CD14-positive monocyte (primary cell): ENCODE measurements at regions not wholly inside any gene's neighbourhood (a gene's known extent, or its start where the extent isn't known, plus 50 kb on each side); places are given as distances from the start of the nearest gene placed in this dataset.

ENCODE experiments used
- DNase-seq, 3 donors: peaks; one replicate each; pipeline ENCODE4 v3.0.0-alpha.2; 2011 to 2022
- H2AFZ ChIP-seq: 2 replicates; pipeline ENCODE4 v1.6.0; 2012; ENCODE audit warnings: mild to moderate bottlenecking, low read depth, low read length, inconsistent platforms; ENCODE audit not compliant: insufficient read depth, poor library complexity, severe bottlenecking
- H3K27ac ChIP-seq, 2 donors: 1 replicate in 1 of 2; 2 replicates in 1 of 2; pipeline ENCODE4 v1.5.1; 2012 to 2013; ENCODE audit warnings: low read length in 2 of 2, control low read depth in 1 of 2, inconsistent platforms in 1 of 2, low read depth in 1 of 2, mild to moderate bottlenecking in 1 of 2
- H3K27me3 ChIP-seq, 2 donors: one replicate each; pipeline versions ENCODE4 v1.6.0 to v1.6.1; 2011 to 2013; ENCODE audit warnings: low read length in 2 of 2; ENCODE audit not compliant: control insufficient read depth in 2 of 2, insufficient read depth in 2 of 2
- H3K36me3 ChIP-seq, 2 donors: replicated peaks in 1 of 2; 1 replicate in 1 of 2; 2 replicates in 1 of 2; pipeline versions ENCODE4 v1.5.1 to v1.6.1; 2012 to 2013; ENCODE audit warnings: low read length in 2 of 2, control low read depth in 1 of 2, inconsistent platforms in 1 of 2, mild to moderate bottlenecking in 1 of 2; ENCODE audit not compliant: insufficient read depth in 2 of 2, control insufficient read depth in 1 of 2
- H3K4me1 ChIP-seq, 2 donors: 1 replicate in 1 of 2; 2 replicates in 1 of 2; pipeline versions ENCODE4 v1.5.1 to v1.6.1; 2012 to 2013; ENCODE audit warnings: low read length in 2 of 2, control low read depth in 1 of 2, inconsistent platforms in 1 of 2, mild to moderate bottlenecking in 1 of 2, moderate library complexity in 1 of 2; ENCODE audit not compliant: insufficient read depth in 2 of 2, control insufficient read depth in 1 of 2
- H3K4me2 ChIP-seq: replicated peaks from 2 replicates; pipeline ENCODE3; 2012; ENCODE audit warnings: low read length, moderate library complexity, mild to moderate bottlenecking; ENCODE audit not compliant: poor library complexity, severe bottlenecking; ENCODE audit errors: extremely low read depth
- H3K4me3 ChIP-seq, 3 experiments: fragments of 200-600 bp in 1 of 3; sonication (generic) in 1 of 3; replicated peaks in 1 of 3; 1 replicate in 2 of 3; 2 replicates in 1 of 3; pipeline ENCODE4 v1.5.1; 2011 to 2013; ENCODE audit warnings: low read length in 3 of 3, mild to moderate bottlenecking in 3 of 3, control low read depth in 2 of 3, low read depth in 2 of 3, inconsistent platforms in 1 of 3, moderate library complexity in 1 of 3
- H3K79me2 ChIP-seq: 2 replicates; pipeline ENCODE4 v1.6.0; 2012; ENCODE audit warnings: mild to moderate bottlenecking, control low read depth, inconsistent platforms, low read length, moderate library complexity; ENCODE audit not compliant: insufficient read depth
- H3K9ac ChIP-seq: 2 replicates; pipeline ENCODE4 v1.6.0; 2017; ENCODE audit warnings: low read length, mild to moderate bottlenecking; ENCODE audit not compliant: insufficient read depth, poor library complexity, severe bottlenecking
- H3K9me3 ChIP-seq, 2 donors: replicated peaks in 1 of 2; 1 replicate in 1 of 2; 2 replicates in 1 of 2; pipeline versions ENCODE4 v1.5.1 to v1.6.1; 2012 to 2013; ENCODE audit warnings: low read length in 2 of 2, control low read depth in 1 of 2; ENCODE audit not compliant: control insufficient read depth in 1 of 2, insufficient read depth in 1 of 2
- H4K20me1 ChIP-seq: 2 replicates; pipeline ENCODE4 v1.6.0; 2012; ENCODE audit warnings: mild to moderate bottlenecking, low read length, control low read depth, moderate library complexity; ENCODE audit not compliant: insufficient read depth
- H3K27ac Mint-ChIP-seq, 7 donors: one replicate each; pipeline ENCODE4 v1.8.0; 2020; ENCODE audit warnings: mild to moderate bottlenecking in 7 of 7, mixed read lengths in 7 of 7, moderate library complexity in 6 of 7, inconsistent platforms in 2 of 7
- H3K27me3 Mint-ChIP-seq, 3 donors: one replicate each; pipeline ENCODE4 v1.8.0; 2021 to 2022; ENCODE audit warnings: low read depth in 3 of 3, mild to moderate bottlenecking in 3 of 3, mixed read lengths in 3 of 3, moderate library complexity in 3 of 3, inconsistent platforms in 1 of 3
- H3K36me3 Mint-ChIP-seq, 2 donors: one replicate each; pipeline ENCODE4 v1.8.0; 2020; ENCODE audit warnings: mixed read lengths in 2 of 2, inconsistent platforms in 1 of 2, mild to moderate bottlenecking in 1 of 2
- H3K4me1 Mint-ChIP-seq: one replicate; pipeline ENCODE4 v1.8.0; 2020; ENCODE audit warnings: mild to moderate bottlenecking, mixed read lengths
- H3K4me3 Mint-ChIP-seq, 2 donors: one replicate each; pipeline ENCODE4 v1.8.0; 2020; ENCODE audit warnings: mild to moderate bottlenecking in 2 of 2, mixed read lengths in 2 of 2, moderate library complexity in 1 of 2
- H3K9me3 Mint-ChIP-seq, 7 donors: one replicate each; pipeline ENCODE4 v1.8.0; 2020 to 2022; ENCODE audit warnings: mixed read lengths in 7 of 7, mild to moderate bottlenecking in 6 of 7, moderate library complexity in 6 of 7, inconsistent platforms in 2 of 7
- WGBS: methylation state at CpG from one replicate; pipeline ENCODE4 v1.1.5; 2013; ENCODE audit warnings: missing lambda C conversion rate; ENCODE audit not compliant: insufficient coverage; 5-methylcytosine and 5-hydroxymethylcytosine counted together
- intact Hi-C, 2 donors: fragments of 100-400 bp; cut with micrococcal nuclease; formaldehyde crosslinking; loops; one replicate each; pipeline versions ENCODE4 v1.15.0 to v1.15.1; 2023
- TF ChIP-seq, protein P1 (sequence below): fragments of 200-600 bp; IDR thresholded peaks from one replicate; pipeline ENCODE4 v1.8.0; 2022; ENCODE audit warnings: antibody characterized with exemption, mild to moderate bottlenecking

DNA sequence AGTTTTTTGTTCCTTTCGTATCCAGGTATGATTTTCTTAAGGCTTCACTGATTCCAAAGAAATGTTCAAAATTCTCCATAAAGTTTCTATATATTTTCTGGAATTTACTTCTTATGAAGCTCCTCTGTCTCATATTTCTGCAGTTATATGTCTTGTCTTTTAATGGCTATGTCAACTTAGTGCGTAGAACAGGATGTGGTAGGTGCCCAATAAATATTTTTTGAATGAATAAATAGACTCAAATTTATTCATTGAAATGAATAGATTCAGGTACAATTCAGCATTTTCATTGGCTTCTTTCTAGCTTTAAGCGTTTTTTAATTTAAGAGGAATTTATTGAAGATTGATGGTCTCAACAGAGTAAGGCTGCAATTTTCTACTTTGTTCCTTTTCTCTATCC, 231.9 kb upstream of the BOD1L1 start:
- H3K9me3 Mint-ChIP-seq: peaks cover 5 to 15% (median 6%) of the 10 kb centered on the region in 7 donors
- Histone ChIP-seq H3K4me2 (no peak overlapping the region), H3K27ac (no peak overlapping the region), H2AFZ (no peak overlapping the region), H3K79me2 (no peaks in the 10 kb centered on the region), H4K20me1 (no peaks in the 10 kb centered on the region), H3K9ac (no peak overlapping the region), H3K4me3 (no peak overlapping the region), H3K27me3 (no peaks in the 10 kb centered on the region), H3K4me1 (no peaks in the 10 kb centered on the region), H3K9me3 (peaks cover 0 to 7% of the 10 kb centered on the region in 2 donors), H3K36me3 (no peaks in the 10 kb centered on the region)
- no peak for DNase-seq
- H3K27ac Mint-ChIP-seq: no peak overlapping the region
- no peak overlapping the region for H3K4me3 Mint-ChIP-seq
- no peaks in the 10 kb centered on the region for H3K4me1 Mint-ChIP-seq
- H3K27me3 Mint-ChIP-seq: no peaks in the 10 kb centered on the region
- WGBS: no CpG with 5 or more reads among the region's 3 CpGs
- no peaks in the 10 kb centered on the region for H3K36me3 Mint-ChIP-seq
- intact Hi-C loops: no loop called here
- TF ChIP-seq, protein P1, sequence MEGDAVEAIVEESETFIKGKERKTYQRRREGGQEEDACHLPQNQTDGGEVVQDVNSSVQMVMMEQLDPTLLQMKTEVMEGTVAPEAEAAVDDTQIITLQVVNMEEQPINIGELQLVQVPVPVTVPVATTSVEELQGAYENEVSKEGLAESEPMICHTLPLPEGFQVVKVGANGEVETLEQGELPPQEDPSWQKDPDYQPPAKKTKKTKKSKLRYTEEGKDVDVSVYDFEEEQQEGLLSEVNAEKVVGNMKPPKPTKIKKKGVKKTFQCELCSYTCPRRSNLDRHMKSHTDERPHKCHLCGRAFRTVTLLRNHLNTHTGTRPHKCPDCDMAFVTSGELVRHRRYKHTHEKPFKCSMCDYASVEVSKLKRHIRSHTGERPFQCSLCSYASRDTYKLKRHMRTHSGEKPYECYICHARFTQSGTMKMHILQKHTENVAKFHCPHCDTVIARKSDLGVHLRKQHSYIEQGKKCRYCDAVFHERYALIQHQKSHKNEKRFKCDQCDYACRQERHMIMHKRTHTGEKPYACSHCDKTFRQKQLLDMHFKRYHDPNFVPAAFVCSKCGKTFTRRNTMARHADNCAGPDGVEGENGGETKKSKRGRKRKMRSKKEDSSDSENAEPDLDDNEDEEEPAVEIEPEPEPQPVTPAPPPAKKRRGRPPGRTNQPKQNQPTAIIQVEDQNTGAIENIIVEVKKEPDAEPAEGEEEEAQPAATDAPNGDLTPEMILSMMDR: no peak

DNA sequence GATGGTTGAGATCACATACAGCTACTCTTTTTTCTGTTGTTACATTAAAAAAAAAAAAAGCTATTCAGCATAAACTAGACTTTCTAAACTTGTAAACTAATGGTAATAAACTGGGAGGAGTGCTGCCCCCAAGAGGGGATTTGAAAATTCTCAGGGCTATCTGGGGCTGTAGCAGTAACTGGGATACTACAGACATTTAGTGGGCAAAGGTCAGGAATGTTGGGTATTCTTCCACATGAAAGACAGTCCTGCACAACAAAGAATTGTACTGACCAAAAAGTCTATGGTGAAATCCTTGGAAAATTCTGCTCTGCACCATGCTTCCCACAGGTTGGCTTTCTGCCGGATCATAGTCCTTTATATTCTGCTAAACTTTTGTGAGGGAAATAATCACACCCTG, 232.6 kb upstream of the BOD1L1 start:
- H3K27me3 ChIP-seq: no peaks in the 10 kb centered on the region
- H3K27ac Mint-ChIP-seq: no peak overlapping the region
- H3K9ac ChIP-seq: no peak overlapping the region
- TF ChIP-seq, protein P1: no peak
- H3K4me1 Mint-ChIP-seq: no peaks in the 10 kb centered on the region
- no peak for DNase-seq
- peaks cover 3 to 15% (median 6%) of the 10 kb centered on the region in 7 donors for H3K9me3 Mint-ChIP-seq
- no peak overlapping the region for H3K4me3 Mint-ChIP-seq
- no peak overlapping the region for H3K4me3 ChIP-seq
- no peak overlapping the region for H2AFZ ChIP-seq
- no peaks in the 10 kb centered on the region for H3K27me3 Mint-ChIP-seq
- H3K79me2 ChIP-seq: no peaks in the 10 kb centered on the region
- no peaks in the 10 kb centered on the region for H3K36me3 Mint-ChIP-seq
- no CpG with 5 or more reads among the region's 1 CpG for WGBS
- no peaks in the 10 kb centered on the region for H4K20me1 ChIP-seq
- H3K4me1 ChIP-seq: no peaks in the 10 kb centered on the region
- H3K27ac ChIP-seq: no peak overlapping the region
- no peaks in the 10 kb centered on the region for H3K36me3 ChIP-seq
- peaks cover 0 to 7% of the 10 kb centered on the region in 2 donors for H3K9me3 ChIP-seq
- H3K4me2 ChIP-seq: no peak overlapping the region
- intact Hi-C loops: no loop called here
